HG03095 (cell line): ENCODE measurements at regions not wholly inside any gene's neighbourhood (a gene's known extent, or its start where the extent isn't known, plus 50 kb on each side); places are given as distances from the start of the nearest gene placed in this dataset.

Source experiments
- ATAC-seq: cut with Tn5 transposase; IDR thresholded peaks from one replicate; pipeline ENCODE4 v1.9.1; 2021; ENCODE audit warnings: moderate library complexity; ENCODE audit not compliant: unreplicated experiment

- no peak for ATAC-seq
Observed at GRCh38 chr1:90155721-90156487, 161.0 kb downstream of the ZNF326 start.

- no peak for ATAC-seq
Observed at GRCh38 chr1:90154711-90155110, 159.8 kb downstream of the ZNF326 start.

GRCh38 chr1:90149101-90149500, 154.2 kb downstream of the ZNF326 start:
- ATAC-seq: no peak

GRCh38 chr1:90147093-90147492, 152.2 kb downstream of the ZNF326 start:
- no peak for ATAC-seq

- ATAC-seq: no peak
Observed at GRCh38 chr1:90144820-90145219, 149.9 kb downstream of the ZNF326 start.

- ATAC-seq: no peak
Observed at GRCh38 chr1:90143591-90143990, 148.7 kb downstream of the ZNF326 start.

- ATAC-seq: no peak
Observed at GRCh38 chr1:90142697-90143096, 147.8 kb downstream of the ZNF326 start.

GRCh38 chr1:90139837-90140236, 144.9 kb downstream of the ZNF326 start:
- ATAC-seq: no peak

GRCh38 chr1:90135286-90135685, 140.4 kb downstream of the ZNF326 start:
- ATAC-seq: no peak

- no peak for ATAC-seq
Observed at GRCh38 chr1:90134175-90134955, 139.5 kb downstream of the ZNF326 start.

GRCh38 chr1:90133133-90133532, 138.2 kb downstream of the ZNF326 start:
- ATAC-seq: no peak

GRCh38 chr1:90132306-90132705, 137.4 kb downstream of the ZNF326 start:
- no peak for ATAC-seq

- no peak for ATAC-seq
Observed at GRCh38 chr1:90127288-90127953, 132.5 kb downstream of the ZNF326 start.

- ATAC-seq: no peak
Observed at GRCh38 chr1:90126834-90127233, 131.9 kb downstream of the ZNF326 start.

GRCh38 chr1:90122654-90123340, 127.9 kb downstream of the ZNF326 start:
- ATAC-seq: no peak

GRCh38 chr1:90114521-90115141, 119.7 kb downstream of the ZNF326 start:
- no peak for ATAC-seq

- ATAC-seq: no peak
Observed at GRCh38 chr1:90107990-90108389, 113.1 kb downstream of the ZNF326 start.

- no peak for ATAC-seq
Observed at GRCh38 chr1:90106311-90106710, 111.4 kb downstream of the ZNF326 start.

GRCh38 chr1:90104941-90105538, 110.1 kb downstream of the ZNF326 start:
- ATAC-seq: no peak

- ATAC-seq: no peak
Observed at GRCh38 chr1:90100566-90100965, 105.7 kb downstream of the ZNF326 start.
